Loucy (cell line): ENCODE measurements at regions not wholly inside any gene's neighbourhood (a gene's known extent, or its start where the extent isn't known, plus 50 kb on each side); places are given as distances from the start of the nearest gene placed in this dataset.

ENCODE experiments used
- EZH2phosphoT487 ChIP-seq: fragments of 200-600 bp; IDR thresholded peaks from 2 replicates; pipeline ENCODE4 v1.6.1; 2018; ENCODE audit warnings: antibody characterized with exemption, mild to moderate bottlenecking, moderate library complexity, borderline replicate concordance
- TF ChIP-seq, protein P1 (sequence below): fragments of 200-600 bp; sonication (generic); conservative IDR thresholded peaks from 2 replicates; pipeline ENCODE4 v1.5.1; 2014; ENCODE audit warnings: mild to moderate bottlenecking, antibody characterized with exemption, low read length

DNA sequence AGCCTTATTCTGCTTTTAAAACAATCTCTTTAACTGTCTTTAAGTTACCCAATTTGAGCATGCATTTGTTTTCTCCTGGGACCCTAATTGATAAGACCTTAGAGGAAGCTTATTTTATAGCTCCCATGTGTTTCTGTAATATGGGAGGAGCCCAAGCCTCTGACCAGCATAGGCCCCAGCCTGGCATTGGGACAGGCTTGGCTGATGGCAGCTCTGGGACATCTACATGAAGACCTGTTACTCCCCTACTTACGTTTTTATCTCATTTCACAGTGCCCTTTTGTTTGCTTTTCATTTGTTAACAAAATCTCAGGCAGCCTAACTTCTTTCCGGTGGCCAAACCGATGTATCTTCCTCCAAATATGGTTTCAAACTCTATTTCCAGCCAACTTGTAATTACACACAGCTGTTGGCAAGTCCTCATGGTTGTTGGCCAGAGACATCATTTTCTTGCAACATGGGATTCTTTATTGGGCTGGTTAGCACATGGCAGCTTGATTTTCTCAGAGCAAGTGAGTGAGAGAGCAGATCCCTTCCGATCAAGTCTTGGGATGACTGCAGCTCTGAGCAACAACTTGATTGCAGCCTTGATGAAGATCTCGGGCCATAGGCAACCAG is 1117.5 kb downstream of the AACS start:
- TF ChIP-seq, protein P1, sequence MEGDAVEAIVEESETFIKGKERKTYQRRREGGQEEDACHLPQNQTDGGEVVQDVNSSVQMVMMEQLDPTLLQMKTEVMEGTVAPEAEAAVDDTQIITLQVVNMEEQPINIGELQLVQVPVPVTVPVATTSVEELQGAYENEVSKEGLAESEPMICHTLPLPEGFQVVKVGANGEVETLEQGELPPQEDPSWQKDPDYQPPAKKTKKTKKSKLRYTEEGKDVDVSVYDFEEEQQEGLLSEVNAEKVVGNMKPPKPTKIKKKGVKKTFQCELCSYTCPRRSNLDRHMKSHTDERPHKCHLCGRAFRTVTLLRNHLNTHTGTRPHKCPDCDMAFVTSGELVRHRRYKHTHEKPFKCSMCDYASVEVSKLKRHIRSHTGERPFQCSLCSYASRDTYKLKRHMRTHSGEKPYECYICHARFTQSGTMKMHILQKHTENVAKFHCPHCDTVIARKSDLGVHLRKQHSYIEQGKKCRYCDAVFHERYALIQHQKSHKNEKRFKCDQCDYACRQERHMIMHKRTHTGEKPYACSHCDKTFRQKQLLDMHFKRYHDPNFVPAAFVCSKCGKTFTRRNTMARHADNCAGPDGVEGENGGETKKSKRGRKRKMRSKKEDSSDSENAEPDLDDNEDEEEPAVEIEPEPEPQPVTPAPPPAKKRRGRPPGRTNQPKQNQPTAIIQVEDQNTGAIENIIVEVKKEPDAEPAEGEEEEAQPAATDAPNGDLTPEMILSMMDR: no peak
- TF ChIP-seq EZH2phosphoT487: no peak
